ENCODE measurements at regions not wholly inside any gene's neighbourhood (a gene's known extent, or its start where the extent isn't known, plus 50 kb on each side); places are given as distances from the start of the nearest gene placed in this dataset.
"Not testable (repeated sequence)": the region's sequence is repeated elsewhere in the genome, so short reads cannot be mapped to it uniquely, and the experiment has no call there.

DNA sequence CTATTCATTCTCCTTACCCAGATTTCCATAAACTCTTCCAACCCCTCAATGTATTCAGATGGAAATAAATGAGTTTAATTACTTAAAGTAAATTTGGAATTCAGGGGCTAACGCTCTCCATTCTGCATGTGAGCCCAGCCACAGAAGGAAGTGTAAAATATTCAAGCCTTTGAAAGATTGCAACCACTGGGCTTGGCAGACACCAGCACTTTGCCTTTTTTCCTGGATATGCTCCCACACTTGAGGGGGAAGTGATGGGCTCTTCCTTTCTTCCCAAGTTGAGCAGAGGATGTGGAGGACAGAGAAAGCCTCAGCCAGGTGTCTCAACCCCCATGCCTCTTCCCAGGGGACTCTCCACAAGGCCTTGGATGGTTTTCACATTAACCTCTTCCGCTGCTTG lies 825.1 kb upstream of the EEF2KMT start:
- H3K4me1 ChIP-seq (ENCODE audit: control insufficient read depth, insufficient read depth, low read length), result peaks cover 2% of the 10 kb centered on the region
- H3K9me3 ChIP-seq (ENCODE audit: control insufficient read depth, low read length), result no peaks in the 10 kb centered on the region
- peaks cover 12% of the 10 kb centered on the region for H3K27me3 ChIP-seq (ENCODE audit: control insufficient read depth, insufficient read depth, low read length, poor library complexity, severe bottlenecking)
- no peak overlapping the region for H3K27ac ChIP-seq (ENCODE audit: insufficient read depth, low read depth, low read length, poor library complexity, severe bottlenecking)
- H3K4me3 ChIP-seq (ENCODE audit: insufficient read depth, low read depth, low read length), result no peak overlapping the region
- no peaks in the 10 kb centered on the region for H3K36me3 ChIP-seq (ENCODE audit: control insufficient read depth, insufficient read depth, low read length)
- 95 to 97% methylated on average over 2 of the region's 2 CpGs for WGBS, 2 experiments

DNA sequence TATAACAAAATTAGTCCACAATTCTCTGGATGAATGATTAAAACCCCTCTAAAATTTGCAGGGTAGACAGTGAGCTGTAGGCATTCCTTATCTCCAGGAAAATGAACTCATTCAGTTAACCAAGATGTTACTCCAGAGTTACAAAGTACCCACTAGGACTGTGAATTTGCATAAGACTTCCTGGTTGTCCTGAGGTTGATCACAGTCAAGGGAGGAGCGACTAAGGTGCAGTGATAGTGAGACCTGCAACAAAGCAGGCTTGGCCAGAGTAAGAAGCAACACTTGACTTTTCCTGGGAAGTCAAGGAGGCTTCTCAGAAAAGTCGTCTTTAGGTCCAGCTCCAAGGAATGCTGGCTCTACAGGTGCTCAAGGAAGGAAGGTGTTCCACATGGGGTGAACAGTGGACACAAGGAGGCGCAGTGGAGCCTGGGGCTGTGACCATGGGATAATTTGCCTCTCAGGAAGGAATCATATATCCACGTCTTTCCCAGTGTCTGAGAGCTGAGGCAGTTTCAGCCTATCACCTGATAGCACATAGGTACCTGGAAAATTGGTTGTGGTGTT lies 821.1 kb upstream of the EEF2KMT start:
- H3K36me3 ChIP-seq (ENCODE audit: control insufficient read depth, insufficient read depth, low read length), result no peaks in the 10 kb centered on the region

DNA sequence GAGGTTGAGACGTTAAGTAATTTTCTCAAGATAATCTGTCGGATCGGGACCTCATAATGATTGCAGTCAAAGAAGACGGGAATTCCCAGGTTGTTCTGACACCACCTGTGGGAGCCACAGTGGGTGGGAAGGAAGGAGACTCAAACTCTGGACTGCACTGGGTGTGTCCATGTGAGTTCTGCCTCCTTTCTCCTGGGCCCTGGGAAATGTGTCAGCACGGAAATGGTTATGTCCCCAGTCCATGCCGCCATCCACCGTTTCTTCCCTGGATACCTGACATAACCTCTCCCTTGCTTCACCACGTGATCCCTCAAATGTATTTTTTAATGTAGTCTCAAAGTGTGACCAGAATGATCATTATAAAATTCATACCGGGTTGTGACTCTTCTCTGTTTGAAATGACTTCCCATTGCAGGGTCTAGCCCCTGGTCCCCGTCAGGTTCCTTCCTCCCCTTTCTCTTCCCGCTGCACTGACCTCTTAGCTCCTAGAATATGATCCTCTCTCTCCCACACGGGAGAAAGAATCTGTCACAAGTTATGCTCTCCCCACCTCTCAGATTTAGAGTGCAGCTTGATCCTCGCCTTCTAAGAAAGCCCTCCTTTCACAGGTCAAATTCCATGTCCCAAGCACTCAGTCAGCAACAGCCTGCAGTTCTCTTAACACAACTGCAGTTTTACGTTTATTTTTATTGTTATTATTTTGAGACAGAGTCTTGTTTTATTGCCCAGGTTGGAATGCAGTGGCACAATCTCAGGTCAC lies 820.0 kb upstream of the EEF2KMT start:
- peaks cover 17% of the 10 kb centered on the region for H3K4me1 ChIP-seq (ENCODE audit: control insufficient read depth, insufficient read depth, low read length)
- H3K36me3 ChIP-seq (ENCODE audit: control insufficient read depth, insufficient read depth, low read length), result no peaks in the 10 kb centered on the region
- peaks cover 5% of the 10 kb centered on the region for H3K27me3 ChIP-seq (ENCODE audit: control insufficient read depth, insufficient read depth, low read length, poor library complexity, severe bottlenecking)
- 85 to 87% methylated on average over 14 of the region's 14 CpGs for WGBS, 2 experiments
- H3K9me3 ChIP-seq (ENCODE audit: control insufficient read depth, low read length), result no peaks in the 10 kb centered on the region
- no peak overlapping the region for H3K27ac ChIP-seq (ENCODE audit: insufficient read depth, low read depth, low read length, poor library complexity, severe bottlenecking)
- H3K4me3 ChIP-seq (ENCODE audit: insufficient read depth, low read depth, low read length), result no peak overlapping the region

More for the DNA sequence above, 821.1 kb upstream of the EEF2KMT start:
- Histone ChIP-seq H3K4me1 (ENCODE audit: control insufficient read depth, insufficient read depth, low read length) (peaks cover 17% of the 10 kb centered on the region), H3K9me3 (ENCODE audit: control insufficient read depth, low read length) (no peaks in the 10 kb centered on the region), H3K27ac (ENCODE audit: insufficient read depth, low read depth, low read length, poor library complexity, severe bottlenecking) (no peak overlapping the region), H3K4me3 (ENCODE audit: insufficient read depth, low read depth, low read length) (no peak overlapping the region), H3K27me3 (ENCODE audit: control insufficient read depth, insufficient read depth, low read length, poor library complexity, severe bottlenecking) (peaks cover 5% of the 10 kb centered on the region)
- 67 to 69% methylated on average over 4 of the region's 4 CpGs for WGBS, 2 experiments

DNA sequence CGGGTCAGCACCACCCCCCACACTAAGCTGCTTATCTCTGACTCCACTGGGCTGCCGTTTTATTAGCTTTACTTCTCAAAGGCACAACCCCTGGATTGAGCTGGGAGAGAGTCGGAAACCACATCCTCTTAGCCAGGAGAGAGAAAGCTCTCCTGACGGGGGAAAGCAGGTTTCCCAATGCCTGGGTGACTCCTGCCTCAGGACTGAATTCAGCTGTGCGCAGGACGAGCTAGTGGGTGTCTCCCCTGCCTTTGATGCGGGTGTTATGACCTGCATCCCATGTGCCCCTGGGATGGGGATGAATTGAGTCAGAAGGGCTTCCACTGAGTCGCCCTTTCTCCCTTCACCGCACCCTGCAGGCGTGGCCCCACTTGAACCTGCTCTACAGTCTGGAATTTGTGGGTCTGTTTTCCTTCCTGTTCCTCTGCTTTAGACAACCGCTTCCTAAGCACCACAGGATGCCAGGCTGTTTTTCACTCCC lies 819.2 kb upstream of the EEF2KMT start:
- H3K9me3 ChIP-seq (ENCODE audit: control insufficient read depth, low read length), result no peaks in the 10 kb centered on the region
- no peak overlapping the region for H3K27ac ChIP-seq (ENCODE audit: insufficient read depth, low read depth, low read length, poor library complexity, severe bottlenecking)
- peaks cover 17% of the 10 kb centered on the region for H3K4me1 ChIP-seq (ENCODE audit: control insufficient read depth, insufficient read depth, low read length)
- no peaks in the 10 kb centered on the region for H3K36me3 ChIP-seq (ENCODE audit: control insufficient read depth, insufficient read depth, low read length)
- H3K4me3 ChIP-seq (ENCODE audit: insufficient read depth, low read depth, low read length), result no peak overlapping the region
- peaks cover 5% of the 10 kb centered on the region for H3K27me3 ChIP-seq (ENCODE audit: control insufficient read depth, insufficient read depth, low read length, poor library complexity, severe bottlenecking)
- 26 to 36% methylated on average over 11 of the region's 11 CpGs for WGBS, 2 experiments

DNA sequence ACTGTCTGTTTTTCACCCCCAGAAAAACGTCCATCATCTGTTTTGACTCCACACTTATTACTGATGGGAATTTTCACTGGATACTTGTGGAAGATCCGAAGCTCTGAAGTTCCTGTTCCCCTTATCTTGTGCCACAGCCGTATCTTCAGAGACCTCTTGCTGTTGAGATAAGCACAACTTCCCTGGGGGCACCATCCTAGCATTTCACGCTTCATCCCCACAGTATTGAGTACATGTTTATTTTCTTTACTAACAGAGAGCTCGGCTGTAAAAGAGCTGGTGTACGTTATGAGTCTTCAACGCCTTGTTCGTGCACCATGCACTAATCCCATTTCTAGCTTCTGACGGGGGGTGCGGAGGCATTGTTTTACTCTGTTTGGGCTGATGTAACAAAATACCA lies 813.6 kb upstream of the EEF2KMT start:
- peaks cover 2% of the 10 kb centered on the region for H3K4me1 ChIP-seq (ENCODE audit: control insufficient read depth, insufficient read depth, low read length)
- no peaks in the 10 kb centered on the region for H3K36me3 ChIP-seq (ENCODE audit: control insufficient read depth, insufficient read depth, low read length)
- no peaks in the 10 kb centered on the region for H3K27me3 ChIP-seq (ENCODE audit: control insufficient read depth, insufficient read depth, low read length, poor library complexity, severe bottlenecking)
- no peak overlapping the region for H3K4me3 ChIP-seq (ENCODE audit: insufficient read depth, low read depth, low read length)
- no peaks in the 10 kb centered on the region for H3K9me3 ChIP-seq (ENCODE audit: control insufficient read depth, low read length)
- no peak overlapping the region for H3K27ac ChIP-seq (ENCODE audit: insufficient read depth, low read depth, low read length, poor library complexity, severe bottlenecking)
- 90 to 91% methylated on average over 10 of the region's 10 CpGs for WGBS, 2 experiments

DNA sequence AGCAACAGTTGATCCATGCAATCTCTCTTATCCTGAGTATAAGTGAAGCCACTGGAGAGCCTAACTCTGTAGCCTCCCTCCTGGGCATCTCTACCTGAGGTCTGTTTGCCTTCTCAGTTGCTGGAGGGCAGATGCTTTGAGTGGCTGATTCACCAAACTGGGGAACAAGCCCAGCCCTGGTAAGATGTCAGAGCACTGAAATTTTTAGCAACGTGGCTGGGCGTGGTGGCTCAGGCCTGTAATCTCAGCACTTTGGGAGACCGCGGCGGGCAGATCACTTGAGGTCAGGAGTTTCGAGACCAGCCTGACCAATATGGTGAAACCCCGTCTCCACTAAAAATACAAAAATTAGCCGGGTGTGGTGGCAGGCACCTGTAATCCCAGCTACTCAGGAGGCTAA lies 812.0 kb upstream of the EEF2KMT start:
- H3K9me3 ChIP-seq (ENCODE audit: control insufficient read depth, low read length); H3K4me1 ChIP-seq (ENCODE audit: control insufficient read depth, insufficient read depth, low read length): not testable (repeated sequence)
- 95% methylated on average over 8 of the region's 8 CpGs for WGBS, 2 experiments

DNA sequence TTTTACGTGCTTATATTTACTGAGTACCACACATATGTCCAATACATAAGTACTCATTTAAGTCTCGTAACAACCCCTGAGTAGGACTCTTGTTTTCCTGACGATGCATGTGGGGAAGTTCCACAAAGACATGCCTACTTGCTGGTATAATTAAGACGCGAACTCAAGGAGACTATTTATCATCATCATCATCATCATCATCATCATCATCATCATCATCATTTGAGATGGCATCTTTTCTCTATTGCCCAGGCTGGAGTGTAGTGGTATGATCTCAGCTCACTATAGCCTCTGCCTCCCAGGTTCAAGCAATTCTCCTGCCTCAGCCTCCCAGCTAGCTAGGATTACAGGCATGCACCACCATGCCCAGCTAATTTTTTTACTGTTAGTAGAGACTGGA lies 809.9 kb upstream of the EEF2KMT start:
- no peaks in the 10 kb centered on the region for H3K36me3 ChIP-seq (ENCODE audit: control insufficient read depth, insufficient read depth, low read length)
- no peak overlapping the region for H3K27ac ChIP-seq (ENCODE audit: insufficient read depth, low read depth, low read length, poor library complexity, severe bottlenecking)
- no peaks in the 10 kb centered on the region for H3K27me3 ChIP-seq (ENCODE audit: control insufficient read depth, insufficient read depth, low read length, poor library complexity, severe bottlenecking)
- H3K4me1 ChIP-seq (ENCODE audit: control insufficient read depth, insufficient read depth, low read length), result no peaks in the 10 kb centered on the region
- no peaks in the 10 kb centered on the region for H3K9me3 ChIP-seq (ENCODE audit: control insufficient read depth, low read length)
- 84 to 89% methylated on average over 5 of the region's 5 CpGs for WGBS, 2 experiments
- H3K4me3 ChIP-seq (ENCODE audit: insufficient read depth, low read depth, low read length), result no peak overlapping the region

More for the DNA sequence above, 812.0 kb upstream of the EEF2KMT start:
- not testable (repeated sequence) for H3K4me3 ChIP-seq (ENCODE audit: insufficient read depth, low read depth, low read length); H3K27ac ChIP-seq (ENCODE audit: insufficient read depth, low read depth, low read length, poor library complexity, severe bottlenecking); H3K27me3 ChIP-seq (ENCODE audit: control insufficient read depth, insufficient read depth, low read length, poor library complexity, severe bottlenecking); H3K36me3 ChIP-seq (ENCODE audit: control insufficient read depth, insufficient read depth, low read length)

DNA sequence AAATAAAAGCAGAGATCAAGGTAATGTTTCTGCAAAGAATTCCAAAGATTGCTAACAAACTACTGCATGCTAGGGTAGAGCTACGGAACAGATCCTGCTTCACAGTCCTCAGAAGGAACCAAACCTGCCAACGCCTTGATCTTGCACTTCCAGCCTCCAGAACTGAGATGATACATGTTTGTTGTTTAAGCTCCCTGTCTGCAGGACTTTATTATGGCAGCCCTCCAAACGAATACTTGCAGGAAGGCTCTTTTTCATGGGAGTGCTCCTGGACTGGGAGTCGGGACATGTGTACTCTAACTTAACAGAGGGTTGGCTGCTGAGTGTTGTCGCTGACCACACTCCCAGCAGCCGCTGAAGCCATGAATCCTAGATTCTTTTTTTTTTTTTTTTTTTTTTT lies 808.8 kb upstream of the EEF2KMT start:
- H3K36me3 ChIP-seq (ENCODE audit: control insufficient read depth, insufficient read depth, low read length), result no peaks in the 10 kb centered on the region
- H3K27ac ChIP-seq (ENCODE audit: insufficient read depth, low read depth, low read length, poor library complexity, severe bottlenecking), result no peak overlapping the region
- no peaks in the 10 kb centered on the region for H3K27me3 ChIP-seq (ENCODE audit: control insufficient read depth, insufficient read depth, low read length, poor library complexity, severe bottlenecking)
- WGBS, 2 experiments, result 95% methylated on average over 6 of the region's 6 CpGs
- no peaks in the 10 kb centered on the region for H3K9me3 ChIP-seq (ENCODE audit: control insufficient read depth, low read length)
- no peaks in the 10 kb centered on the region for H3K4me1 ChIP-seq (ENCODE audit: control insufficient read depth, insufficient read depth, low read length)
- H3K4me3 ChIP-seq (ENCODE audit: insufficient read depth, low read depth, low read length), result no peak overlapping the region

DNA sequence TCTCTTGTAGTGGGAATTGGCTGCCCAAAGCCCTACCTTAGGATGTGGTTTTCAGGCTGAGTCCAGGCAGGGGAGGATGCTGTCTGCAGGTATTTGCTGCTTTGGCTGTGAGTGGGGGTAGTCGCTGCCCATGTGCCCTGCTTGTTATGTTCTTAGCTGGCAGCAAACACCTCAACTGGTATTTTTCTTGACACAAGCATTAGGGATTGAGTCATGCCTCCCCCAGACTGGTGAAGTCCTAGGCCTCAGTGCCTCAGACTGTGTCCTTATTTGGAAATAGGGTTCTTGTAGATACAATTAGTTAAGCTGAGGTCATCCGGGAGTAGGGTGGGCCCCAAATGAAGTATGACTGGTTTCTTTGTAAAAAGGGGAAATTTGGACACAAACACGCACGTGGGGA lies 808.3 kb upstream of the EEF2KMT start:
- Histone ChIP-seq H3K4me1 (ENCODE audit: control insufficient read depth, insufficient read depth, low read length) (no peaks in the 10 kb centered on the region), H3K9me3 (ENCODE audit: control insufficient read depth, low read length) (no peaks in the 10 kb centered on the region), H3K4me3 (ENCODE audit: insufficient read depth, low read depth, low read length) (no peak overlapping the region), H3K27ac (ENCODE audit: insufficient read depth, low read depth, low read length, poor library complexity, severe bottlenecking) (no peak overlapping the region), H3K27me3 (ENCODE audit: control insufficient read depth, insufficient read depth, low read length, poor library complexity, severe bottlenecking) (no peaks in the 10 kb centered on the region), H3K36me3 (ENCODE audit: control insufficient read depth, insufficient read depth, low read length) (no peaks in the 10 kb centered on the region)
- WGBS, 2 experiments, result 86 to 87% methylated on average over 4 of the region's 4 CpGs

DNA sequence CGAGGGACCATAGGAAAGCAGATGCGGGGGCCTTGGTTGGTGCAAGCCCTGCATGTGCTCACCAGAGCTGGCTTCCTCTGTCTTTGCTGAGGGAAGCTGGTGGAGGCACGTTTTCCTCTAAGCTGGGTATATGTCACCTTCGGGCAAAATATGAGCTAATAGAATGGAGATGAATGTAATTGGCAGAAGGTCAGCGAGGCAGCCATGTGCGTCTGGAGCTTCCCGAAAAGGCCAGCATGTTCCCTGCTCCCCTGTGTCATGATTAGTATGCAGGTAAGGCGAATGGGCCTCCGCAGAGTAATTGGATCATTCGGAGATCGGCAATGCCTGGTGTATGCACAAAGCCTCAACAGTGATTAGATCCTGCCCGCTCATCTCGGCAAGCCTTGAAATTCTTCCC lies 806.2 kb upstream of the EEF2KMT start:
- Histone ChIP-seq H3K27ac (ENCODE audit: insufficient read depth, low read depth, low read length, poor library complexity, severe bottlenecking) (no peak overlapping the region), H3K4me1 (ENCODE audit: control insufficient read depth, insufficient read depth, low read length) (no peaks in the 10 kb centered on the region), H3K9me3 (ENCODE audit: control insufficient read depth, low read length) (no peaks in the 10 kb centered on the region), H3K4me3 (ENCODE audit: insufficient read depth, low read depth, low read length) (no peak overlapping the region), H3K27me3 (ENCODE audit: control insufficient read depth, insufficient read depth, low read length, poor library complexity, severe bottlenecking) (no peaks in the 10 kb centered on the region), H3K36me3 (ENCODE audit: control insufficient read depth, insufficient read depth, low read length) (no peaks in the 10 kb centered on the region)
- WGBS, 2 experiments, result 93 to 94% methylated on average over 13 of the region's 13 CpGs
